HFFc6 (cell line): ENCODE measurements at regions not wholly inside any gene's neighbourhood (a gene's known extent, or its start where the extent isn't known, plus 50 kb on each side); places are given as distances from the start of the nearest gene placed in this dataset.

Experiments
- DNase-seq: peaks from one replicate; pipeline ENCODE4 v3.0.0-alpha.2; 2018
- H3K27ac Mint-ChIP-seq: 2 replicates; pipeline ENCODE4 v1.8.0; 2020; ENCODE audit warnings: mild to moderate bottlenecking, mixed read lengths
- H3K27me3 Mint-ChIP-seq: 2 replicates; pipeline ENCODE4 v1.8.0; 2021; ENCODE audit warnings: mild to moderate bottlenecking, moderate library complexity, mixed read lengths; ENCODE audit not compliant: insufficient read depth
- H3K36me3 Mint-ChIP-seq: 2 replicates; pipeline ENCODE4 v1.8.0; 2021; ENCODE audit warnings: low read depth, mixed read lengths
- H3K4me1 Mint-ChIP-seq: 2 replicates; pipeline ENCODE4 v1.8.0; 2020; ENCODE audit warnings: low read depth, mixed read lengths
- H3K4me3 Mint-ChIP-seq: 2 replicates; pipeline ENCODE4 v1.8.0; 2020; ENCODE audit warnings: mild to moderate bottlenecking, moderate library complexity, mixed read lengths
- H3K9me3 Mint-ChIP-seq: 2 replicates; pipeline ENCODE4 v1.8.0; 2020; ENCODE audit warnings: mild to moderate bottlenecking, mixed read lengths
- TF ChIP-seq, protein P1 (sequence below): fragments of 200-600 bp; sonication (generic); IDR thresholded peaks from 2 replicates; pipeline ENCODE4 v1.5.0; 2021; ENCODE audit warnings: antibody characterized with exemption, mild to moderate bottlenecking

DNA sequence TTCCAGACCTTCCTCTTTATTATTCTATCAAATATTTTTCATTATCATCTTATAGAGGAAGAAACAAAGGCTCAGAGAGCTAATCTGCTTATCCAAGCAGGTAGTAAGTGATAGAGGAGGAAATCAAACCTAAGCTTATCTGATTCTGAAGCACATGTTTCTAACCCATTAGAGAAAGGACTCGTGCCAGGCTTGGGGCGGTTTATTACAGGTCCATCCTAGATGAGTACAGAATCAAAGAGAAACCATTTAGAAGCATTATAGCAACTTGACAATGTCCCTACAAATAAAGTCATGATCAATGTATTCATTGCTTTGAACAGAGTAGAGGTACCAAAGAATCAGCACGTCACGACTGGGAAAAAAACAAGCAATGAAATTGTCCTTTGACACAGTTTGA lies 303.0 kb downstream of the CYRIA start:
- peaks cover 41% of the 10 kb centered on the region for H3K9me3 Mint-ChIP-seq
- no peak overlapping the region for H3K27ac Mint-ChIP-seq
- TF ChIP-seq, protein P1, sequence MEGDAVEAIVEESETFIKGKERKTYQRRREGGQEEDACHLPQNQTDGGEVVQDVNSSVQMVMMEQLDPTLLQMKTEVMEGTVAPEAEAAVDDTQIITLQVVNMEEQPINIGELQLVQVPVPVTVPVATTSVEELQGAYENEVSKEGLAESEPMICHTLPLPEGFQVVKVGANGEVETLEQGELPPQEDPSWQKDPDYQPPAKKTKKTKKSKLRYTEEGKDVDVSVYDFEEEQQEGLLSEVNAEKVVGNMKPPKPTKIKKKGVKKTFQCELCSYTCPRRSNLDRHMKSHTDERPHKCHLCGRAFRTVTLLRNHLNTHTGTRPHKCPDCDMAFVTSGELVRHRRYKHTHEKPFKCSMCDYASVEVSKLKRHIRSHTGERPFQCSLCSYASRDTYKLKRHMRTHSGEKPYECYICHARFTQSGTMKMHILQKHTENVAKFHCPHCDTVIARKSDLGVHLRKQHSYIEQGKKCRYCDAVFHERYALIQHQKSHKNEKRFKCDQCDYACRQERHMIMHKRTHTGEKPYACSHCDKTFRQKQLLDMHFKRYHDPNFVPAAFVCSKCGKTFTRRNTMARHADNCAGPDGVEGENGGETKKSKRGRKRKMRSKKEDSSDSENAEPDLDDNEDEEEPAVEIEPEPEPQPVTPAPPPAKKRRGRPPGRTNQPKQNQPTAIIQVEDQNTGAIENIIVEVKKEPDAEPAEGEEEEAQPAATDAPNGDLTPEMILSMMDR: no peak
- no peaks in the 10 kb centered on the region for H3K27me3 Mint-ChIP-seq
- H3K4me3 Mint-ChIP-seq: no peak overlapping the region
- no peaks in the 10 kb centered on the region for H3K36me3 Mint-ChIP-seq
- no peak for DNase-seq
- H3K4me1 Mint-ChIP-seq: no peaks in the 10 kb centered on the region

DNA sequence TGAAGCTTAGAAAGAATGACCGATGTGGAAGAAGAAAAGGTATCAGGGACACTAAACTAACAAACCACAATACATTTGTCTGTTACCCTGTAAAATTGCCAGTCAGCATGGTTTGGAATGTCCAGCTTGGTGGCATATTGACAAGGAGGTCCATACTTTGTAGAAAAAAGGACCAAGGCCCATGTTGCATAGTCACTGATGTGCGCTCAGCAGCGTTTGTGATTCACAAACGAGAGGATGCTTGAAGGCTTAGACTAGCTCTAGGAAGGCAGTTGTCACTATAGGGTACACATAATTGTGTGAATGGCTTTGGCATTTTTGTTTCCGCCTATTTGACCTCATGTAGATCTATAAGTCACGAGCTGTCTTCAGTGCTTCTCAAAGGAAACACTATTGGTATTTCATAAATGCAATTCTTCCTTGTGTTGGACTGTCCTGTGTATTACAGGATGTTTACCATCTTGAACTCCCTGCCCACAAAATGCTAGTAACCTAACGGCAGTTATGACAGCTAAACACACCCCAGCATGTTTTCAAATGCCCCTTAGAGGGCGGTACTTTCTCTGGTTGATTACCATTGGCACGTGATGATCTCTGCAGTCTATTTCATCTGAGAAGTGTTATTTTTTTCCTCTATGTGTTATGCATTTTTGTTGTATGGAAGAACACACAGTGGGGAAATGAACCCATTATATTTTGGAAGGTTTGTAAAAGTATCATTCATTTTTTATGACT lies 304.2 kb downstream of the CYRIA start:
- Mint-ChIP-seq H3K27me3 (no peaks in the 10 kb centered on the region), H3K36me3 (no peaks in the 10 kb centered on the region), H3K9me3 (peaks cover 41% of the 10 kb centered on the region), H3K4me1 (no peaks in the 10 kb centered on the region), H3K4me3 (no peak overlapping the region), H3K27ac (no peak overlapping the region)
- TF ChIP-seq, protein P1: no peak
- DNase-seq: no peak

DNA sequence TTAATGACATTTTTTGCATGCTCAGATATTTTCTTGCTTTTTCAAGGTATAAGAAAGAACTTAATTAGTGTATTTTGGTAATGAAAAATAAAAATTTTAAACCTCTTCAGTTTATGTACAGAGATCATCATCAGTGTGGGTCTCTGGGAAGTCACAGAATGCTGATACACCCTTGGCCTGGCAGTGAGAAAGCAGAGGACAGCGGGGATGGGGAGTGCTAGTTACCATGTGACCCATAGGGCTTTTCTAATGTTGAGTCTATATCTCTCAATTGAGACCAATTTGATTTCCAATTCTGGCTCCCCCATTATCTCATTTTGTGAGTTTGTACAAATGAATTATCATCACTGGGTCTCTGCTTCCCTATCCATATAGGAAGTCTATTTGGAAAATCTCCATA lies 305.7 kb downstream of the CYRIA start:
- no peak for DNase-seq
- no peak overlapping the region for H3K4me3 Mint-ChIP-seq
- H3K4me1 Mint-ChIP-seq: no peaks in the 10 kb centered on the region
- TF ChIP-seq, protein P1: no peak
- H3K36me3 Mint-ChIP-seq: no peaks in the 10 kb centered on the region
- H3K9me3 Mint-ChIP-seq: peaks cover 49% of the 10 kb centered on the region
- no peak overlapping the region for H3K27ac Mint-ChIP-seq
- H3K27me3 Mint-ChIP-seq: no peaks in the 10 kb centered on the region; the same call in 1 of the 2 replicates

DNA sequence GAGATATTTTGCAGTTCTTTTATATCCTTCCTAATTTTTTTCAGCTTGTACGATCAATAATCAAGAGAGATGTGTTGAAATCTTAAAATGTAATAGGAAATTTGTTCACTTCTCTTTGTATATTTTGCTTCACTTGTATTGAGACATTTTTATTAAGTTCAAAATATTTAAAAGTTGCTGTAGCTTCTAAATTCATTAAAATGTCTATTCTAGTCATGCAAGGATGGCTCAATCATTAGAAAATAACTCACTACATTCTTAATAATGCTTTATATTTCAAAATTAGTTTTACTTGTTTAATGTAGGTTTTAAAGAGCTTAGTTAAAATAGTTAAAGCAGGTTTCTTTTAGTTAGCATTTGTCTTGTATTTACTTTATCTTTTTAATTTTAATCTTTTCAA lies 308.4 kb downstream of the CYRIA start:
- TF ChIP-seq, protein P1: no peak
- Mint-ChIP-seq H3K9me3 (peaks cover 39% of the 10 kb centered on the region), H3K4me1 (no peaks in the 10 kb centered on the region), H3K27me3 (no peaks in the 10 kb centered on the region; the same call in 1 of the 2 replicates), H3K36me3 (no peaks in the 10 kb centered on the region), H3K4me3 (no peak overlapping the region), H3K27ac (no peak overlapping the region)
- DNase-seq: no peak

DNA sequence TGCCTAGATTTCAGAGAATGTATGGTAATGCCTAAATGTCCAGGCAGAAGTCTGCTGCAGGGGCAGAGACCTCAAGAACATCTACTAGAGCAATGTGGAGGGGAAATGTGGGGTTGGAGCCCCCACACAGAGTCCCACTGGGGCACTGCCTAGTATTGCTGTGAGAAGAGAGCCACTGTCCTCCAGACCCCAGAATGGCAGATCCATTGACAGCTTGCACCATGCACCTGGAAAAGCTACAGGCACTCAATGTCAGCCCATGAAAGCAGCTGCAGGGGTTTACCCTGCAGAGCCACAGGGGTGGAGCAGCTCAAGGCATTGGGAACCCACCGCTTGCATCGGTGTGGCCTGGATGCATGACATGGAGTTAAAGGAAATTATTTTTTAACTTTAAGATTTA lies 314.1 kb downstream of the CYRIA start:
- Mint-ChIP-seq H3K4me3 (no peak overlapping the region), H3K9me3 (peaks cover 47% of the 10 kb centered on the region), H3K27ac (no peak overlapping the region)

More for the DNA sequence above, 314.1 kb downstream of the CYRIA start:
- Mint-ChIP-seq H3K27me3 (no peaks in the 10 kb centered on the region; the same call in 1 of the 2 replicates), H3K36me3 (no peaks in the 10 kb centered on the region), H3K4me1 (no peaks in the 10 kb centered on the region)
- no peak for DNase-seq
- TF ChIP-seq, protein P1: no peak
